Breast epithelium (tissue), 4 donors: ENCODE measurements at regions not wholly inside any gene's neighbourhood (a gene's known extent, or its start where the extent isn't known, plus 50 kb on each side); places are given as distances from the start of the nearest gene placed in this dataset.
A peak's percentile ranks its signal among the peaks of the same experiment; 100 is the strongest.
"Not testable (repeated sequence)": the region's sequence is repeated elsewhere in the genome, so short reads cannot be mapped to it uniquely, and the experiment has no call there.

ENCODE experiments used
- DNase-seq, 2 donors: peaks; one replicate each; pipeline ENCODE4 v3.0.0-alpha.2; 2019; ENCODE audit warnings: low spot score in 2 of 2
- H3K27ac ChIP-seq, 2 donors: fragments of 200-600 bp; sonication (generic) in 1 of 2; one replicate each; pipeline ENCODE4 v1.5.1; 2016 to 2019; ENCODE audit warnings: mild to moderate bottlenecking in 1 of 2
- H3K27me3 ChIP-seq, 2 donors: fragments of 200-600 bp; sonication (generic) in 1 of 2; one replicate each; pipeline versions ENCODE4 v1.5.1 to v1.6.0; 2017 to 2019; ENCODE audit warnings: control low read depth in 1 of 2, mild to moderate bottlenecking in 1 of 2
- H3K36me3 ChIP-seq: fragments of 200-600 bp; one replicate; pipeline ENCODE4 v1.5.1; 2019
- H3K4me1 ChIP-seq, 2 donors: fragments of 200-600 bp; sonication (generic); one replicate each; pipeline ENCODE4 v1.5.1; 2016 to 2019; ENCODE audit warnings: control low read depth in 1 of 2
- H3K4me3 ChIP-seq, 3 donors: fragments of 200-600 bp; sonication (generic); 1 replicate in 2 of 3; 2 replicates in 1 of 3; pipeline ENCODE4 v1.5.1; 2016 to 2019; ENCODE audit warnings: mild to moderate bottlenecking in 3 of 3, moderate library complexity in 2 of 3
- H3K9me3 ChIP-seq, 2 donors: fragments of 200-600 bp; sonication (generic) in 1 of 2; one replicate each; pipeline ENCODE4 v1.5.1; 2016 to 2019; ENCODE audit warnings: control low read depth in 1 of 2
- POLR2A ChIP-seq: fragments of 450-650 bp; IDR thresholded peaks from one replicate; pipeline ENCODE4 v1.6.1; 2016; ENCODE audit warnings: antibody characterized with exemption, mild to moderate bottlenecking, moderate library complexity
- POLR2AphosphoS5 ChIP-seq, 3 donors: sonication (generic); formaldehyde crosslinking; IDR thresholded peaks; one replicate each; pipeline ENCODE4 v1.6.1; 2017; ENCODE audit warnings: antibody characterized with exemption in 3 of 3
- intact Hi-C: fragments of 100-400 bp; cut with DNase I; formaldehyde crosslinking; loops from one replicate; pipeline ENCODE4 v1.15.1; 2023; ENCODE audit warnings: low total_unique reads
- TF ChIP-seq, protein P1 (sequence below), 3 donors: fragments of 450-650 bp; IDR thresholded peaks; one replicate each; pipeline ENCODE4 v1.5.1; 2016 to 2017; ENCODE audit warnings: antibody characterized with exemption in 3 of 3, mild to moderate bottlenecking in 3 of 3, moderate library complexity in 3 of 3

DNA sequence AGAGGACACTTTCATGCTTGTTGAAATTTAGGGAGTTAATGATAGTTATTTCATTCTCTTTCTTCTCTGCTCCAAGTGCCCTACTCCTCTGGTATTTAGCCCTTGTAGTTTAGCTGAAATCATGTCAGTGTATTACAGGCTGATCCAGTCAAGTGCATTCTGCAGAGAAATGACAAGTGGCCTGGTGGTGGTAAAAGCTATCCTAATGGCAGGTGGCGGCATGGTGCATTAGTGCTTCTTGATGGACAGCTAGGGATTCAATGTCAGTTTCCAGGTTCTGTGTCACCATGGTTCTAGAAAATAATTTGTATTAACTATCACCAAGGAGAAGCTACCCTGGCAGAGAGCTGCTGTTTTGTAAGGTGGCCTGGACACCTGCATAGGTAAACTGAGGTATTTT is 90.0 kb upstream of the BNIP2 start:
- Histone ChIP-seq H3K9me3 (no peaks in the 10 kb centered on the region), H3K4me3 (no peak overlapping the region), H3K27me3 (no peaks in the 10 kb centered on the region), H3K4me1 (no peaks in the 10 kb centered on the region), H3K27ac (no peak overlapping the region), H3K36me3 (no peaks in the 10 kb centered on the region)
- intact Hi-C loops, result no loop called here
- no peak for DNase-seq
- TF ChIP-seq, protein P1, sequence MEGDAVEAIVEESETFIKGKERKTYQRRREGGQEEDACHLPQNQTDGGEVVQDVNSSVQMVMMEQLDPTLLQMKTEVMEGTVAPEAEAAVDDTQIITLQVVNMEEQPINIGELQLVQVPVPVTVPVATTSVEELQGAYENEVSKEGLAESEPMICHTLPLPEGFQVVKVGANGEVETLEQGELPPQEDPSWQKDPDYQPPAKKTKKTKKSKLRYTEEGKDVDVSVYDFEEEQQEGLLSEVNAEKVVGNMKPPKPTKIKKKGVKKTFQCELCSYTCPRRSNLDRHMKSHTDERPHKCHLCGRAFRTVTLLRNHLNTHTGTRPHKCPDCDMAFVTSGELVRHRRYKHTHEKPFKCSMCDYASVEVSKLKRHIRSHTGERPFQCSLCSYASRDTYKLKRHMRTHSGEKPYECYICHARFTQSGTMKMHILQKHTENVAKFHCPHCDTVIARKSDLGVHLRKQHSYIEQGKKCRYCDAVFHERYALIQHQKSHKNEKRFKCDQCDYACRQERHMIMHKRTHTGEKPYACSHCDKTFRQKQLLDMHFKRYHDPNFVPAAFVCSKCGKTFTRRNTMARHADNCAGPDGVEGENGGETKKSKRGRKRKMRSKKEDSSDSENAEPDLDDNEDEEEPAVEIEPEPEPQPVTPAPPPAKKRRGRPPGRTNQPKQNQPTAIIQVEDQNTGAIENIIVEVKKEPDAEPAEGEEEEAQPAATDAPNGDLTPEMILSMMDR (IDR thresholded peaks at IDR 0.05), result no peak
- TF ChIP-seq POLR2A (no peak), POLR2AphosphoS5 (IDR thresholded peaks at IDR 0.05) (no peak)

DNA sequence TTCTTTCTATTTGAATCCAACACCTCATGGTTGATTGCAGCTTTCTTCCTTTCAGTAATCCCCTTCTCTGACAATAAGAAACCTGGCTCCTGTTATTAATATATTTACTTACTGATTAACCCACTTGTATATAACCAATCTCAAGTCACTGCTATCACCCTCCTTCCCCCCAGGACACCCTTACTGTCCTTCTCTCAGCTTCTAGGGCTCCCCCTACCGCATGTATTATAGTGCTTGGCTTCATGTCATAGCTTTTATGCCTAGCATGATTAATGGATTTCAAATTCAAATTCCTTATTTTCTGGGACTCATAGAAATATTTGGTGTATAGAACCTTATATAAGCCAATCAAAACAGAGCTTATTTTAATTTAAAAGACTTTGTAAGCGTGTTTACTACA is 75.7 kb upstream of the BNIP2 start:
- TF ChIP-seq, protein P1 (IDR thresholded peaks at IDR 0.05), result no peak
- no peak for TF ChIP-seq POLR2A
- no peak for TF ChIP-seq POLR2AphosphoS5 (IDR thresholded peaks at IDR 0.05)
- Histone ChIP-seq H3K27me3 (peaks cover 0 to 3% of the 10 kb centered on the region in 2 donors), H3K27ac (no peak overlapping the region), H3K36me3 (no peaks in the 10 kb centered on the region), H3K9me3 (no peaks in the 10 kb centered on the region), H3K4me3 (no peak overlapping the region), H3K4me1 (no peaks in the 10 kb centered on the region)
- DNase-seq, result no peak
- intact Hi-C loops, result no loop called here

DNA sequence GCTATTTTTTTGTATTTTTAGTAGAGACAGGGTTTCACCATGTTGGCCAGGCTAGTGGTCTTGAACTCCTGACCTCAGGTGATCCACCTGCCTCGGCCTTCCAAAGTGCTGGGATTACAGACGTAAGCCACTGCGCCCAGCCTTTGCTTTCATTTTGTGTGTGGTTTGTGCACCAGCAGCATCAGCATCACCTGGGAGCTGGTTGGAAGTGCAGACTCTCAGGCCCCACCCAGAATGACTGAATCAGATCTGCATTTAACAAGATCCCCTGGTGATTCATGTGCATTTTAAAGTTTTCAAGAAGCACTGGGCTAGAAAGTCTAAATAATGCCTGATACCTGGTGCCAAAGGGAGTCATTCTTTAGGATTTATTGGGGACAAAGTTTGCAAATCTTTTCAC is 73.4 kb upstream of the BNIP2 start:
- intact Hi-C loops, result no loop called here
- no peaks in the 10 kb centered on the region for H3K4me1 ChIP-seq
- peaks cover 0 to 6% of the 10 kb centered on the region in 2 donors for H3K27me3 ChIP-seq
- DNase-seq, result no peak
- TF ChIP-seq POLR2A (no peak), POLR2AphosphoS5 (IDR thresholded peaks at IDR 0.05) (no peak)
- TF ChIP-seq, protein P1 (IDR thresholded peaks at IDR 0.05), result no peak
- H3K9me3 ChIP-seq, result no peaks in the 10 kb centered on the region
- no peak overlapping the region for H3K4me3 ChIP-seq
- no peak overlapping the region for H3K27ac ChIP-seq
- H3K36me3 ChIP-seq, result no peaks in the 10 kb centered on the region

DNA sequence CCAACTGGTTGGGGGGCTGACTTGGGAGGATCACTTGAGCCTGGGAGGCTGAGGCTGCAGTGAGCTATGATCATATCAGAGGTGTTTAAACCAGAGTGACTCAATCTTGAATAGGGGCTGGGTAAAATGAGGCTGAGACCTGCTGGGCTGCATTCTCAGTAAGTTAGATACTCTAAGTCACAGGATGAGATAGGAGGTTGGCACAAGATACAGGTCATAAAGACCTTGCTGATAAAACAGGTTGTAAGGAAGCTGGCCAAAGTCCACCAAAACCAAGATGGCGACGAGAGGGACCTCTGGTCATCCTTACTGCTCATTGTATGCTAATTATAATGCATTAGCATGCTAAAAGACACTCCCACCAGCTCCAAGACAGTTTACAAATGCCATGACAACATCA is 71.1 kb upstream of the BNIP2 start:
- DNase-seq, H3K27ac ChIP-seq, intact Hi-C loops, H3K9me3 ChIP-seq, H3K36me3 ChIP-seq, H3K4me3 ChIP-seq, H3K4me1 ChIP-seq, H3K27me3 ChIP-seq: not testable (repeated sequence)

DNA sequence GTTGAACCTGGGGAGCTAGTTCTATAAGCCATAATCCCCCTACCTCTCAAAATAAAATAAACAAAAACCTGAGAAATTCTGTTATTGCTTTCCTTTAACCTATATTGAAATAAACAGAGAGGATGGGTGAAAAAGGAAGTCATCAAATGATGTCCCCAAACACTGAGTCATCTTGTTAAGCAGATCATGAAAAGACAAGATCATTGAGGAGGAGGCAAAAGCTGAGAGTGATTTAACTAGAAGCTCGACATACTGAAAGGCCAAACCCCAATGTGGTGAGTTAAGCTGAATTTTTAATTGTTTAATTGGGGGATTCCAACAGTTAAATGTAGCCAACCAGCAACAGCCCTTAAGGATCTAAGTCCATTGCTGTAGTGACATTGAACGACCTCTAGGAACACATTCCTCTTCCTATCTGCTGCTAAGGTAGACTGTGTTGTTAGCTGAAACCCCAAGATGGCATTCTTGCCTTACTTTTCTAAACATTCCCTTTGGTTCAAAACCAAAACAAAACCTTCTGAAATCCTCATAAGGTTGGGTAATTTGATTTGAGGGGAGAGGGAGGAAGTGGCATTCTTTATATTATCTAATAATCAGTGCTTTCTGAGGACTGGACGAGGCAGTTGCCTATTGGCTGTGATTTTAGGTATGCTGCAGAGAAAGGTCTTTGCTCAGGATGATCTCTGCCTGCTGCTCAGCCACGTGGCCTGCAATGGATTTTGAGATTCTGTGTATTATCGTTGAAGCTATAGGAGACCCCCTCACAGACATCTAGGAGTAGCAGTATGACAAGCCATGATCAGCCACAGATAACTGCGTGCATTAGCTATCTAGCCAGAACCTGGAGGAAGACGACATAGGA is 62.7 kb upstream of the BNIP2 start:
- Histone ChIP-seq H3K27ac (no peak overlapping the region), H3K27me3 (peaks cover 0 to 14% of the 10 kb centered on the region in 2 donors), H3K4me3 (no peak overlapping the region), H3K36me3 (no peaks in the 10 kb centered on the region), H3K9me3 (no peaks in the 10 kb centered on the region), H3K4me1 (no peaks in the 10 kb centered on the region)
- DNase-seq, result no peak
- intact Hi-C loops, result no loop called here
- TF ChIP-seq POLR2AphosphoS5 (IDR thresholded peaks at IDR 0.05) (no peak), POLR2A (no peak)
- TF ChIP-seq, protein P1 (IDR thresholded peaks at IDR 0.05), result peak in 1 of 3 donors; percentile 40
